ENCODE measurements at regions not wholly inside any gene's neighbourhood (a gene's known extent, or its start where the extent isn't known, plus 50 kb on each side); places are given as distances from the start of the nearest gene placed in this dataset.

DNA sequence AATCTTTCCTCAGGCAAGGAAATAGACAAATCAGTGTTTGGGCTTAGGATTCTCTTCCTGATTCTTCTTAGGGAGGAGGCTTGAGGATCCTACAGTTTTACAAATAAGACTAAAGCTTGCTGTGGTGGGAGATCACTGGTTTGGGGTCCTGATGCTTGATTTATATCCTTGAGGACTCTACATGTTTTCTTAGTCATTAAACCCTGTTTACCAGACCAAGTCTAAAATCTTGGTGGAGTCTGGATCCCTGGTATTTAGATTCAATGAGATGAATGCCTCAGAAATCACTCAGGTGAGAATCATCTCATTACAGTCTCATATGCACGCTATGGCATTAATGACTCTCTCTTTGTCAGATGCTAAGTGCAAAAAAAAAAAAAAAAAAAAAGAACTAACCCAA is 304.3 kb upstream of the SALL1 start:
- TF ChIP-seq, protein P1, sequence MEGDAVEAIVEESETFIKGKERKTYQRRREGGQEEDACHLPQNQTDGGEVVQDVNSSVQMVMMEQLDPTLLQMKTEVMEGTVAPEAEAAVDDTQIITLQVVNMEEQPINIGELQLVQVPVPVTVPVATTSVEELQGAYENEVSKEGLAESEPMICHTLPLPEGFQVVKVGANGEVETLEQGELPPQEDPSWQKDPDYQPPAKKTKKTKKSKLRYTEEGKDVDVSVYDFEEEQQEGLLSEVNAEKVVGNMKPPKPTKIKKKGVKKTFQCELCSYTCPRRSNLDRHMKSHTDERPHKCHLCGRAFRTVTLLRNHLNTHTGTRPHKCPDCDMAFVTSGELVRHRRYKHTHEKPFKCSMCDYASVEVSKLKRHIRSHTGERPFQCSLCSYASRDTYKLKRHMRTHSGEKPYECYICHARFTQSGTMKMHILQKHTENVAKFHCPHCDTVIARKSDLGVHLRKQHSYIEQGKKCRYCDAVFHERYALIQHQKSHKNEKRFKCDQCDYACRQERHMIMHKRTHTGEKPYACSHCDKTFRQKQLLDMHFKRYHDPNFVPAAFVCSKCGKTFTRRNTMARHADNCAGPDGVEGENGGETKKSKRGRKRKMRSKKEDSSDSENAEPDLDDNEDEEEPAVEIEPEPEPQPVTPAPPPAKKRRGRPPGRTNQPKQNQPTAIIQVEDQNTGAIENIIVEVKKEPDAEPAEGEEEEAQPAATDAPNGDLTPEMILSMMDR (IDR thresholded peaks at IDR 0.05): no peak
- no peak for TF ChIP-seq POLR2A (IDR thresholded peaks at IDR 0.05)
